ENCODE measurements at regions not wholly inside any gene's neighbourhood (a gene's known extent, or its start where the extent isn't known, plus 50 kb on each side); places are given as distances from the start of the nearest gene placed in this dataset.

GRCh38 chr11:64447831-64448598 lies 89.1 kb downstream of the RPS6KA4 start:
- peaks cover 14% of the 10 kb centered on the region for H3K4me1 ChIP-seq (ENCODE audit: insufficient read depth, low read length)
- no peaks in the 10 kb centered on the region for H3K36me3 ChIP-seq (ENCODE audit: insufficient read depth, low read length)
- H3K27ac ChIP-seq (ENCODE audit: low read depth, low read length): no peak overlapping the region
- H3K9me3 ChIP-seq (ENCODE audit: low read length): no peaks in the 10 kb centered on the region
- H3K4me3 ChIP-seq (ENCODE audit: low read depth in 1 of 2, low read length in 2 of 2): peak overlapping the region in 1 of 2 donors; percentile 16
- no peak overlapping the region for H3K9ac ChIP-seq (ENCODE audit: low read length)
- peaks cover 0 to 6% of the 10 kb centered on the region in 2 donors for H3K27me3 ChIP-seq (ENCODE audit: control insufficient read depth in 1 of 2, insufficient read depth in 2 of 2, low read length in 2 of 2)

- Histone ChIP-seq H3K9me3 (ENCODE audit: low read length) (no peaks in the 10 kb centered on the region), H3K9ac (ENCODE audit: low read length) (no peak overlapping the region)
Observed at GRCh38 chr11:64448599-64449380, 89.8 kb downstream of the RPS6KA4 start.

GRCh38 chr11:64449381-64450167 lies 90.6 kb downstream of the RPS6KA4 start:
- Histone ChIP-seq H3K27ac (ENCODE audit: low read depth, low read length) (peak overlapping the region; percentile 21), H3K36me3 (ENCODE audit: insufficient read depth, low read length) (no peaks in the 10 kb centered on the region), H3K9me3 (ENCODE audit: low read length) (no peaks in the 10 kb centered on the region), H3K4me1 (ENCODE audit: insufficient read depth, low read length) (peaks cover 14% of the 10 kb centered on the region), H3K4me3 (ENCODE audit: low read depth in 1 of 2, low read length in 2 of 2) (peak overlapping the region; percentile 15 to 55), H3K9ac (ENCODE audit: low read length) (no peak overlapping the region), H3K27me3 (ENCODE audit: control insufficient read depth in 1 of 2, insufficient read depth in 2 of 2, low read length in 2 of 2) (peaks cover 0 to 6% of the 10 kb centered on the region in 2 donors)

More at GRCh38 chr11:64448599-64449380, 89.8 kb downstream of the RPS6KA4 start:
- H3K27ac ChIP-seq (ENCODE audit: low read depth, low read length): peak overlapping the region; percentile 21
- peaks cover 0 to 6% of the 10 kb centered on the region in 2 donors for H3K27me3 ChIP-seq (ENCODE audit: control insufficient read depth in 1 of 2, insufficient read depth in 2 of 2, low read length in 2 of 2)
- peak overlapping the region; percentile 15 to 55 for H3K4me3 ChIP-seq (ENCODE audit: low read depth in 1 of 2, low read length in 2 of 2)
- no peaks in the 10 kb centered on the region for H3K36me3 ChIP-seq (ENCODE audit: insufficient read depth, low read length)
- peaks cover 14% of the 10 kb centered on the region for H3K4me1 ChIP-seq (ENCODE audit: insufficient read depth, low read length)

GRCh38 chr11:64450168-64450560 lies 91.2 kb downstream of the RPS6KA4 start:
- no peaks in the 10 kb centered on the region for H3K9me3 ChIP-seq (ENCODE audit: low read length)
- H3K9ac ChIP-seq (ENCODE audit: low read length): no peak overlapping the region
- no peak overlapping the region for H3K27ac ChIP-seq (ENCODE audit: low read depth, low read length)
- no peak overlapping the region for H3K4me3 ChIP-seq (ENCODE audit: low read depth in 1 of 2, low read length in 2 of 2)
- peaks cover 0 to 6% of the 10 kb centered on the region in 2 donors for H3K27me3 ChIP-seq (ENCODE audit: control insufficient read depth in 1 of 2, insufficient read depth in 2 of 2, low read length in 2 of 2)
- no peaks in the 10 kb centered on the region for H3K36me3 ChIP-seq (ENCODE audit: insufficient read depth, low read length)
- H3K4me1 ChIP-seq (ENCODE audit: insufficient read depth, low read length): peaks cover 14% of the 10 kb centered on the region

- no peaks in the 10 kb centered on the region for H3K9me3 ChIP-seq (ENCODE audit: low read length)
- no peak overlapping the region for H3K9ac ChIP-seq (ENCODE audit: low read length)
- peaks cover 14% of the 10 kb centered on the region for H3K4me1 ChIP-seq (ENCODE audit: insufficient read depth, low read length)
- no peak overlapping the region for H3K27ac ChIP-seq (ENCODE audit: low read depth, low read length)
- no peak overlapping the region for H3K4me3 ChIP-seq (ENCODE audit: low read depth in 1 of 2, low read length in 2 of 2)
- H3K36me3 ChIP-seq (ENCODE audit: insufficient read depth, low read length): no peaks in the 10 kb centered on the region
- H3K27me3 ChIP-seq (ENCODE audit: control insufficient read depth in 1 of 2, insufficient read depth in 2 of 2, low read length in 2 of 2): peaks cover 0 to 6% of the 10 kb centered on the region in 2 donors
Observed at GRCh38 chr11:64451856-64452255, 92.9 kb downstream of the RPS6KA4 start.

- Histone ChIP-seq H3K9ac (ENCODE audit: low read length) (no peak overlapping the region), H3K27ac (ENCODE audit: low read depth, low read length) (no peak overlapping the region), H3K36me3 (ENCODE audit: insufficient read depth, low read length) (no peaks in the 10 kb centered on the region), H3K4me3 (ENCODE audit: low read depth in 1 of 2, low read length in 2 of 2) (no peak overlapping the region), H3K4me1 (ENCODE audit: insufficient read depth, low read length) (peaks cover 11% of the 10 kb centered on the region), H3K27me3 (ENCODE audit: control insufficient read depth in 1 of 2, insufficient read depth in 2 of 2, low read length in 2 of 2) (peaks cover 0 to 6% of the 10 kb centered on the region in 2 donors), H3K9me3 (ENCODE audit: low read length) (no peaks in the 10 kb centered on the region)
Observed at GRCh38 chr11:64453466-64453865, 94.5 kb downstream of the RPS6KA4 start.

- no peaks in the 10 kb centered on the region for H3K27me3 ChIP-seq (ENCODE audit: control insufficient read depth in 1 of 2, insufficient read depth in 2 of 2, low read length in 2 of 2)
- no peaks in the 10 kb centered on the region for H3K36me3 ChIP-seq (ENCODE audit: insufficient read depth, low read length)
- H3K4me3 ChIP-seq (ENCODE audit: low read depth in 1 of 2, low read length in 2 of 2): no peak overlapping the region
- no peak overlapping the region for H3K9ac ChIP-seq (ENCODE audit: low read length)
- no peaks in the 10 kb centered on the region for H3K9me3 ChIP-seq (ENCODE audit: low read length)
- H3K27ac ChIP-seq (ENCODE audit: low read depth, low read length): no peak overlapping the region
- no peaks in the 10 kb centered on the region for H3K4me1 ChIP-seq (ENCODE audit: insufficient read depth, low read length)
Observed at GRCh38 chr11:64455456-64456261, 96.7 kb downstream of the RPS6KA4 start.

- H3K4me3 ChIP-seq (ENCODE audit: low read depth in 1 of 2, low read length in 2 of 2): no peak overlapping the region
- H3K36me3 ChIP-seq (ENCODE audit: insufficient read depth, low read length): no peaks in the 10 kb centered on the region
- H3K27me3 ChIP-seq (ENCODE audit: control insufficient read depth in 1 of 2, insufficient read depth in 2 of 2, low read length in 2 of 2): no peaks in the 10 kb centered on the region
- H3K27ac ChIP-seq (ENCODE audit: low read depth, low read length): no peak overlapping the region
- H3K9ac ChIP-seq (ENCODE audit: low read length): no peak overlapping the region
- no peaks in the 10 kb centered on the region for H3K4me1 ChIP-seq (ENCODE audit: insufficient read depth, low read length)
- no peaks in the 10 kb centered on the region for H3K9me3 ChIP-seq (ENCODE audit: low read length)
Observed at GRCh38 chr11:64456509-64457320, 97.8 kb downstream of the RPS6KA4 start.

GRCh38 chr11:64457416-64458010 lies 98.2 kb upstream of the SLC22A11 start:
- Histone ChIP-seq H3K27me3 (ENCODE audit: control insufficient read depth in 1 of 2, insufficient read depth in 2 of 2, low read length in 2 of 2) (no peaks in the 10 kb centered on the region), H3K36me3 (ENCODE audit: insufficient read depth, low read length) (no peaks in the 10 kb centered on the region), H3K9me3 (ENCODE audit: low read length) (no peaks in the 10 kb centered on the region), H3K4me3 (ENCODE audit: low read depth in 1 of 2, low read length in 2 of 2) (no peak overlapping the region), H3K4me1 (ENCODE audit: insufficient read depth, low read length) (no peaks in the 10 kb centered on the region), H3K9ac (ENCODE audit: low read length) (no peak overlapping the region), H3K27ac (ENCODE audit: low read depth, low read length) (no peak overlapping the region)

GRCh38 chr11:64458997-64459396 lies 96.7 kb upstream of the SLC22A11 start:
- Histone ChIP-seq H3K4me3 (ENCODE audit: low read depth in 1 of 2, low read length in 2 of 2) (no peak overlapping the region), H3K9me3 (ENCODE audit: low read length) (no peaks in the 10 kb centered on the region), H3K36me3 (ENCODE audit: insufficient read depth, low read length) (no peaks in the 10 kb centered on the region), H3K4me1 (ENCODE audit: insufficient read depth, low read length) (no peaks in the 10 kb centered on the region), H3K27ac (ENCODE audit: low read depth, low read length) (no peak overlapping the region), H3K9ac (ENCODE audit: low read length) (no peak overlapping the region), H3K27me3 (ENCODE audit: control insufficient read depth in 1 of 2, insufficient read depth in 2 of 2, low read length in 2 of 2) (no peaks in the 10 kb centered on the region)

Measured in muscle layer of colon (tissue), 2 donors.